OCI-LY1 (cell line): ENCODE measurements at regions not wholly inside any gene's neighbourhood (a gene's known extent, or its start where the extent isn't known, plus 50 kb on each side); places are given as distances from the start of the nearest gene placed in this dataset.

Source experiments
- H2AFZ ChIP-seq: fragments of 200-600 bp; sonication (generic), shearing (Covaris generic); 2 replicates; pipeline ENCODE4 v1.6.0; 2014; ENCODE audit warnings: antibody characterized with exemption, mild to moderate bottlenecking, low read length
- H3F3A ChIP-seq: fragments of 200-600 bp; sonication (generic), shearing (Covaris generic); 2 replicates; pipeline ENCODE4 v1.6.0; 2014; ENCODE audit warnings: mild to moderate bottlenecking, antibody characterized with exemption, low read length, moderate library complexity; ENCODE audit not compliant: insufficient read depth
- H3K27ac ChIP-seq: fragments of 200-600 bp; sonication (generic); 2 replicates; pipeline ENCODE4 v1.5.1; 2014; ENCODE audit warnings: low read length, mixed run types, mild to moderate bottlenecking, low read depth; ENCODE audit not compliant: poor library complexity, severe bottlenecking
- H3K27me3 ChIP-seq: fragments of 200-600 bp; sonication (generic); 2 replicates; pipeline ENCODE4 v1.6.0; 2014; ENCODE audit warnings: antibody characterized with exemption, mild to moderate bottlenecking, low read length, moderate library complexity; ENCODE audit not compliant: insufficient read depth
- H3K36me3 ChIP-seq: fragments of 200-600 bp; sonication (generic); 2 replicates; pipeline ENCODE4 v1.6.1; 2014; ENCODE audit warnings: mild to moderate bottlenecking, antibody characterized with exemption, low read length, moderate library complexity, mixed read lengths; ENCODE audit not compliant: insufficient read depth
- H3K4me1 ChIP-seq: fragments of 200-600 bp; sonication (generic); 2 replicates; pipeline ENCODE4 v1.5.1; 2014; ENCODE audit warnings: mild to moderate bottlenecking, low read length, moderate library complexity; ENCODE audit not compliant: insufficient read depth, severe bottlenecking
- H3K4me2 ChIP-seq: fragments of 200-600 bp; sonication (generic), shearing (Covaris generic); 2 replicates; pipeline ENCODE4 v1.6.1; 2014; ENCODE audit warnings: low read length
- H3K4me3 ChIP-seq: fragments of 200-600 bp; sonication (generic); 2 replicates; pipeline ENCODE4 v1.5.1; 2014; ENCODE audit warnings: low read length, low read depth, mild to moderate bottlenecking, mixed read lengths; ENCODE audit not compliant: poor library complexity, severe bottlenecking
- H3K79me2 ChIP-seq: fragments of 200-600 bp; shearing (Covaris generic); 2 replicates; pipeline ENCODE4 v1.6.1; 2016; ENCODE audit warnings: mixed run types, low read length, mixed read lengths; ENCODE audit not compliant: insufficient read depth
- H3K9ac ChIP-seq: fragments of 200-600 bp; sonication (generic), shearing (Covaris generic); 2 replicates; pipeline ENCODE4 v1.6.1; 2014; ENCODE audit warnings: mild to moderate bottlenecking, low read length, mixed read lengths
- H3K9me2 ChIP-seq: fragments of 200-600 bp; sonication (generic), shearing (Covaris generic); 2 replicates; pipeline ENCODE4 v1.6.1; 2014; ENCODE audit warnings: low read depth, mild to moderate bottlenecking, low read length, mixed read lengths
- H3K9me3 ChIP-seq: fragments of 200-600 bp; shearing (Covaris generic); 2 replicates; pipeline ENCODE4 v1.6.1; 2014; ENCODE audit warnings: low read length, mixed read lengths
- H4K20me1 ChIP-seq: fragments of 200-600 bp; sonication (generic), shearing (Covaris generic); 2 replicates; pipeline ENCODE4 v1.6.0; 2016; ENCODE audit warnings: mild to moderate bottlenecking, low read length; ENCODE audit not compliant: insufficient read depth
- CTCF ChIP-seq: fragments of 200-600 bp; sonication (generic), shearing (Covaris generic); IDR thresholded peaks from 2 replicates; pipeline ENCODE4 v1.5.1; 2017; ENCODE audit warnings: mild to moderate bottlenecking, antibody characterized with exemption, low read length, moderate library complexity, mixed read lengths
- EZH2 ChIP-seq: fragments of 200-600 bp; sonication (generic), shearing (Covaris generic); IDR thresholded peaks from 2 replicates; pipeline ENCODE4 v1.8.0; 2017; ENCODE audit warnings: borderline replicate concordance, mixed run types, mild to moderate bottlenecking, antibody characterized with exemption, low read length, moderate library complexity, mixed read lengths

GRCh38 chr12:111081600-111081999 is 161.2 kb upstream of the MYL2 start:
- H2AFZ ChIP-seq, result no peak overlapping the region
- H3K27me3 ChIP-seq, result no peaks in the 10 kb centered on the region
- H3K9me2 ChIP-seq, result no peaks in the 10 kb centered on the region
- H3K27ac ChIP-seq, result no peak overlapping the region
- no peaks in the 10 kb centered on the region for H4K20me1 ChIP-seq
- H3K4me2 ChIP-seq, result no peak overlapping the region
- H3K4me3 ChIP-seq, result no peak overlapping the region
- TF ChIP-seq EZH2 (no peak), CTCF (no peak)
- no peaks in the 10 kb centered on the region for H3K4me1 ChIP-seq
- no peaks in the 10 kb centered on the region for H3K36me3 ChIP-seq
- no peaks in the 10 kb centered on the region for H3K9me3 ChIP-seq
- no peaks in the 10 kb centered on the region for H3F3A ChIP-seq
- no peak overlapping the region for H3K9ac ChIP-seq
- H3K79me2 ChIP-seq, result no peaks in the 10 kb centered on the region

GRCh38 chr12:111078731-111079130 is 158.4 kb upstream of the MYL2 start:
- Histone ChIP-seq H4K20me1 (no peaks in the 10 kb centered on the region), H3K9ac (no peak overlapping the region), H3K4me1 (no peaks in the 10 kb centered on the region), H3K79me2 (no peaks in the 10 kb centered on the region), H2AFZ (no peak overlapping the region), H3K27ac (no peak overlapping the region), H3K9me3 (no peaks in the 10 kb centered on the region), H3F3A (no peaks in the 10 kb centered on the region), H3K27me3 (no peaks in the 10 kb centered on the region), H3K9me2 (no peaks in the 10 kb centered on the region), H3K4me2 (no peak overlapping the region), H3K36me3 (no peaks in the 10 kb centered on the region), H3K4me3 (no peak overlapping the region)
- no peak for TF ChIP-seq EZH2
- no peak for TF ChIP-seq CTCF

- Histone ChIP-seq H3K4me3 (no peak overlapping the region), H3K9me2 (no peaks in the 10 kb centered on the region), H4K20me1 (no peaks in the 10 kb centered on the region), H3K27me3 (no peaks in the 10 kb centered on the region), H3K27ac (no peak overlapping the region), H3K4me1 (no peaks in the 10 kb centered on the region), H3K4me2 (no peak overlapping the region), H2AFZ (no peak overlapping the region), H3K9me3 (no peaks in the 10 kb centered on the region), H3K79me2 (no peaks in the 10 kb centered on the region), H3K9ac (no peak overlapping the region), H3F3A (no peaks in the 10 kb centered on the region), H3K36me3 (no peaks in the 10 kb centered on the region)
- TF ChIP-seq EZH2, result no peak
- TF ChIP-seq CTCF, result no peak
Observed at GRCh38 chr12:111076611-111077451, 156.5 kb upstream of the MYL2 start.
